GM19238 (cell line): ENCODE measurements at regions not wholly inside any gene's neighbourhood (a gene's known extent, or its start where the extent isn't known, plus 50 kb on each side); places are given as distances from the start of the nearest gene placed in this dataset.
"Not testable (repeated sequence)": the region's sequence is repeated elsewhere in the genome, so short reads cannot be mapped to it uniquely, and the experiment has no call there.

Source experiments
- DNase-seq: peaks from one replicate; pipeline ENCODE4 v3.0.0; 2011; ENCODE audit warnings: low spot score; ENCODE audit not compliant: insufficient read length

DNA sequence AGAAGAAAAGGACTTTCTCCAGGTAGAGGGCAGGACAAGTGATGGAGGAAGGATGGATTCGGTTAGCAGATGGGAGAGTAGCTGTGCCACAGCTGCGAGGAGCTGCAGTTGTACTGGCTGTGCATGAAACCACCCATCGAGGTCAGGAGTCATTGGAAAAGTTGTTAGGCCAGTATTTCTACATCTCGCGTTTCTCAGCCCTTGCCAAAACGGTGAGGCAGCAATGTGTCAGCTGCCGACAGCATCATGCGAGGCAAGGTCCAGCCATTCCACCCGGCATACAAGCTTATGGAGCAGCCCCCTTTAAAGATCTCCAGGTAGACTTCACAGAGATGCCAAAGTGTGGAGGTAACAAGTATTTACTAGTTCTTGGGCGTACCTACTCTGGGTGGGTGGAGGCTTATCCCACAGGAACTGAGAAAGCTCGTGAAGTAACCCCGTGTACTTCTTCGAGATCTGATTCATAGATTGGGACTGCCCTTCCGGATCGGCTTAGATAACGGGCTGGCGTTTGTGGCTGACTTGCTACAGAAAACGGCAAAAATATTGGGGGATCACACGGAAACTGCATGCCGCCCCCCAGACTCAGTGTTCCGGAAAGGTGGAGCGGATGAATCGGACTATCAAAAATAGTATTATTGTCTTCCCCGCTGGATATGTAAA is 105.0 kb upstream of the HMX1 start:
- DNase-seq, result not testable (repeated sequence)

DNA sequence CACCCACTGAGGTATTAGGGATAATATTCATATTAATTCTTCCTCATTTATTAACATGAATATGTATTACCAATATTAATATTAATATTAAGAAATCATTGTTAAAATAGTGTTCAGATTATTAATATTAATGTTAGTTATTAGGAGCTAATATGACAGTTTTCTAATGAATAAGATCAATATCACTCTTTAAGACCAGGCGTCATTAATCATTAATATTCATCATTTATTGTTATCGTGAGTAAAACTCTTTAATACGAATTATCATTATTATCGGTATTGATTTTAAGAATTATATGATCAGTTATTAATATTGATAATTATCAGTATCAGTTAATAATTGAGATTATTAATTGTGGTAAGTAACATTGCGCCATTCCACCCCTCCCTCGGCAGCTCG is 101.0 kb upstream of the HMX1 start:
- not testable (repeated sequence) for DNase-seq

DNA sequence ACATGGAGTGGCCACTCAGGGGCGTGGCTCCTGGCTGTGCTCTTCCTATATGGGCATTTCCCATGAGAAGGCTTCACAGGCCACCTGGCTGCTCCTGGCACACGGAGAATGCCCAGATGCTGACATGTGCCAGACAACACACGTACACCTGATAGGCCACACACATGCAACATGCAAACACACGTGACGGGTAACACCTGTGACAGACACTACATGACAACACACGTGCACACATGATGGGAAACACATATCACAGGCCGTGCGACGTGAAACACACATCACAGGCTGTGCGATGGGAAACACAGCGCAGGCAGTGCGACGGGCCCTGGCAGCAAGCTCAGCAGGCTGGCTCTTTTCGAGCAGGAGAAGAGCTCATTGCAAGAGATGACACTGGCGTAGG is 94.3 kb upstream of the HMX1 start:
- not testable (repeated sequence) for DNase-seq

DNA sequence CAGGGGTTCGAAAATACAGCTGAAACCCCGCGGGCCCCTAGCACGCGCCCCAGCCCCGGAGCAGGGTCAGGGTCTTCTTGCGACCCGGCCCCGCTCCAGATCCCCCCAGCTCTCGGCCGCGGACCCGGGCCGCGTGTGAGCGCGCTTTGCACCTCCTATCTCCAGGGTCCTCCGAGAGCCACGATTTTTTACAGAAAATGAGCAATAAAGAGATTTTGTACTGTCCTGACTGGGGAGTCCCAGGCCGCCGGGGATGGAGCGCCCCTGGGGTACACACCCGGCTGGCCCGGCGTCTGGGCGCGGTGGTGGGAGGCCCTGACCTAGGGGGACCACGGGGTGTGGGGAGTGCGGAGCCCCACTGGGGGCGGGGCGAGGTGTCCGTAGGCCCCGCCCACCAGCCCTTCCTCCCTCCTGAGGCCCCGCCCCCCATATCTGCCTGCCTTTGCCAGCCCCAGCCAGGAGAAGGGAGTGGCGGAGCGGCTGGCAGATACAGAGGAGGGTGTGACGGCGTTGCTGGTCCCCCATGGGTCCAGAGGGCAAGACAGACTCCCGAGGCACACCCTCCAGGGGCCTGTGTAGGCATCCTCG is 92.7 kb upstream of the HMX1 start:
- not testable (repeated sequence) for DNase-seq

DNA sequence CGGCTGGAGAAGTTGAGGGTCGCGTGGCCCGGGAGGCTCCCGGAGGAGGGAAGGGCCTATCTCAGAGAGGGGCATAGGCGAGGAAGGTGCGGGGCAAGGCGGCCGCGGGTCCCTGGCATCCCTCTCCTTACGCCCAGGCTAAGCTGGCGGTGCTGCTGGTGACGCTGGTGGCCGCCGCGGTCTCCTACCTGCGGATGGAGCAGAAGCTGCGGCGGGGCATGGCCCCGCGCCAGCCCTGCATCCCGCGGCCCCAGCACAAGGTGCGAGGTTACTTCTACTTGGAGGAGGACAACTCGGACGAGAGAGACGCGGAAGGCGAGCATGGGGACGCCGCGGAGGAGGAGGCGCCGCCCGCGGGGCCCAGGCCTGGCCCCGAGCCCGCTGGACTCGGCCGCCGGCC is 91.9 kb upstream of the HMX1 start:
- not testable (repeated sequence) for DNase-seq

GRCh38 chr4:8961343-8961742 is 89.7 kb upstream of the HMX1 start:
- DNase-seq, result not testable (repeated sequence)

DNA sequence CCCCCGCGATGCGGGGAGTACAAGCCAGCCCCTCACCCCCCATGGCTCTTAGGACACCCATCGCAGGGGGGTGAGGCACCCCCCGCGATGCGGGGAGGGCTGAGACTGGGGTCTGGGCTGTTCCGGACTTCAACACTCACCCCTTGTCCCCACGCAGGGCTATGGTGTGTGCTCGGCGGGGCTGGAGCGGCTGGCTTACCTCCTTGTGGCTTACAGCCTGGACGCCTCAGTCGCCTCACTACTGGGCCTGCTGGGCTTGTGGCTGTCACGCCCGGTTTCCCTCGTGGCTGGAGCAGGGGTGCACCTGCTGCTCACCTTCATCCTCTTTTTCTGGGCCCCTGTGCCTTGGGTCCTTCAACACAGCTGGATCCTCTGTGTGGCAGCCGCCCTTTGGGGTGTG is 87.8 kb upstream of the HMX1 start:
- not testable (repeated sequence) for DNase-seq

DNA sequence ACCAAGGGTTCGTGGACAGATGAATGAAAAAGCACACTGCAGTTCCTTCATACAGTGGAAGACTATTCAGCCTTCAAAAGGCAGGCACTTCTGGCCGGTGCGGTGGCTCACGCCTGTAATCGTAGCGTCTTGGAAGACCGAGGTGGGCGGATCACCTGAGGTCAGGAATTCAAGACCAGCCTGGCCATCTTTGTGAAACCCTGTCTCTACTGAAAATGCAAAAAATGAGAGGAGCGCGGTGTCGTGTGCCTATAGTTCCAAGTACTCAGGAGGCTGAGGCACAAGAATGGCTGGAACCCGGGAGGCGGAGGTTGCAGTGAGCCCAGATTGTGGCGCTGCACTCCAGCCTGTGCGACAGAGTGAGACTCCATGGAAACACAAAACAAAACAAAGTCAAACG is 82.4 kb upstream of the HMX1 start:
- DNase-seq, result not testable (repeated sequence)

DNA sequence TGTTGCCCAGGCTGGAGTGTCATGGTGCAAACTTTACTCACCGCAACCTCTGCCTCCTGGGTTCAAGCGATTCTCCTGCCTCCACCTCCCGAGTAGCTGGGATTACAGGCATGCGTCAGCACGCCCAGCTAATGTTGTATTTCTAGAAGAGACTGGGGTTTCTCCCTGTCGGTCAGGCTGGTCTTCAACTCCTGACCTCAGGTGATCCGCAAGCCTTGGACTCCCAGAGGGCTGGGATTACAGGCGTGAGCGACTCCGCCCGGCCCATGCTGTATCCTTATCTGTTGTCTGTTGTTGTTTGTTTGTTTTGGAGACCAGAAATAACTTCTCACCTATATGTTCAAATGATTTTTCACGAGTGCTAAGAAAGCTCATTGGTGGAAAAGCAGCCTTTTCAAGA is 81.2 kb upstream of the HMX1 start:
- not testable (repeated sequence) for DNase-seq

DNA sequence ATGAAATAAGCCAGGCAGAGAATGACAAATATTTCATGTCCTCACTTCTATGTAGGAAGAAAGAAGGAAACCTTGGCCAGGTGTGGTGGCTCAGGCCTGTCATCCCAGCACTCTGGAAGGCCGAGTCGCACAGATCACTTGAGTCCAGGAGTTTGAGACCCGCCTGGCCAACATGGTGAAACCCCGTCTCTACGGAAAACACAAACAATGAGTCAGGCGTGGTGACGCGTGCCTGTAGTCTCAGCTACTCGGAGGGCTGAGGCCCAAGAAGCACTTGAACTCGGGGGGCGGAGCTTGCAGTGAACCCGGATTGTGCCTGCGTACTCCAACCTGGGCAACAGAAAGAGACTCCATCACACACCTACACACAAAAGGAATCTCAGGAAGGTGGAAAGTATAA is 80.5 kb upstream of the HMX1 start:
- not testable (repeated sequence) for DNase-seq

GRCh38 chr4:8945506-8945905 is 73.9 kb upstream of the HMX1 start:
- not testable (repeated sequence) for DNase-seq

DNA sequence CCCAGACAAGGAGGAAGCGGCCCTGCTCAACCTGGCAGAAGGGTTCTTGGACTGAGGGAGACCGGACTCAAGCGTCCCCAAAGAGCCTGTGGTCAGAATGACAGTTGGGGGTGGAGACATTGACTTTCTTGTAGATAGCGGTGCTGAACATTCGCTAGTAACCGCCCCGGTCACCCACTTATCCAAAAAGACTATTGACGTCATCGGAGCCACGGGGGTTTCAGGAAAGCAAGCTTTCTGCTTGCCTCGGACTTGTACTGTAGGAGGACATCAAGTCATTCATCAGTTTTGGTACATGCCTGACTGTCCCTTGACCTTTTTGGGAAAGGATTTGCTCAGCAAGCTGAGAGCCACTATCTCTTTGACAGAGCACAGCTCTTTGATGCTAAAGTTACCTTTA is 71.7 kb upstream of the HMX1 start:
- DNase-seq, result not testable (repeated sequence)

DNA sequence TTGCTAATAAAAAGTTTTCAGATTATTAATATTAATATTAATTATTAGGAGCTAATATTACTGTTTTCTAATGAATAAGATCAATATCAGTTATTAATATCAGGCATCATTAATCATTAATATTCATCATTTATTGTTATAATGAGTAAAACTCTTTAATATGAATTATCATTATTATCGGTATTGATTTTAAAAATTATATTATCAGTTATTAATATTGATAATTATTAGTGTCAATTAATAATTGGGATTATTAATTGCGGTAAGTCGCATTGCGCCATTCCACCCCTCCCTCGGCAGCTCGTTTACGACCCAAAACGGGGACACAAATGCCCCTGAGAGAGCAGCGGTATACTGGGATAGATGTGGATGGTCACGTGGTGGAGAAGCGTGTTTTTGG is 70.4 kb upstream of the HMX1 start:
- DNase-seq, result not testable (repeated sequence)

GRCh38 chr4:8941492-8941805 is 69.8 kb upstream of the HMX1 start:
- not testable (repeated sequence) for DNase-seq

GRCh38 chr4:8940792-8941491 is 69.3 kb upstream of the HMX1 start:
- no peak for DNase-seq

DNA sequence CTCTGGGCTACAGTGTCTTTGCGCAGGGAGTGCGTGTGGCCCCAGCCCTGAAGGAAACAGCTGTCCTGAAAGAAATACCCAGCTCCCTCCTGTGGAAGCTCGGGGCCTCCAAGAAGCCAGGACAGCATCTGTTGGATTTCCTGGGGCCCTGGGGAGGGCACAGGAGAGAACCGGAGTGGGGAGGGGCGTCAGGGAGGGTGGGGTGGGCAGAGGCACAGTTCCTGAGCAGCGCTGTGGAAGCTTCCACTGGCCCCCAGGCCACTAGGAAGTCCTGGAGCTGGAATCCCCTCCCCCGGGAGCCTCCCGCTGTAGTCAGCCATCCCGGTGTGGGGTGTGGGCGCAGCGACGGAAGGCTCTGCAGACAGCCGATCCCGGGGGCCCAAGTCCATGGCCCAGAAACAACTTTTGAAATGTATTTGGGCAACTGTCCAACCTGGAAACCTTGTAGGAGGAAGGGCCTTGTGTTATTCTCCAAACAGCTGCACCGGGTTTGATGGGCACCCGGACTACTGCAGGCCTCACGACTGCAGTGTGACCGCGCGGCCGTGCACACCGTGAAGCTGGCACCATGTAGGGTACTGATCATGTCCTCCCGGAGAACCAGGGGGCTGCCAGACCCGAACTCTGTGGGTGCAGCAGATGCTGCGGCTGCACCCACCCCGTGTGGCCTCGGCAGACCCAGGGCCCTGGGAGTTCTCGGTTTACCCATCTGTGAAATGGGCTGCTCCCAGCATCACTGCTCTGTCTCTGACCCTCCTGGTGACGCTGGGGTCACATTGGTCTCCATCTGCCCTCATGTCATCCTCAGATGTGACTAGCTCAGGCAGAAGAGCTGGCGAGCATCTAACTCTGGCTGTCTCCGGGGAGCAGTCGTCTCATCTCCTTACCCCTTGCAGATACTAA is 68.5 kb upstream of the HMX1 start:
- no peak for DNase-seq

GRCh38 chr4:8939160-8939839 is 67.7 kb upstream of the HMX1 start:
- no peak for DNase-seq

DNA sequence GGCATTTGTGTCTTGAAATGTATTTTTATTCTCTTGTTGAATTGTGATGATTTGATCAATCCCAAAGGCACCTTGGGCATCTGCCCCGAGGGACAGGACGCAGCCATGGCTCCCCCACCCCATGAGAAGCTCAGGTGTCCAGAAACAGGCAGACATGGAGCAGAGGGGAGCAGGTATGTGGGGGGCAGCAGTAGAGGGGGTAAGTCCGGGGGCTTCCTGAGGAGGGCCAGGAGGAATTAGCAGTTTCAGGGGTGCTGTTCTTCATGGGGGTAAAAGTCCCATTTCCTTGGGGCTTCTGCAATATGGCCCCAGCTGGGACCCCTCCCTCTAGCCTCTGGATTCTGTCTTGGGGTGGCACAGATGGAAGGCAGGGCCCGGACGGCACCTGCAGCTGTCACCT is 67.0 kb upstream of the HMX1 start:
- DNase-seq, result no peak

DNA sequence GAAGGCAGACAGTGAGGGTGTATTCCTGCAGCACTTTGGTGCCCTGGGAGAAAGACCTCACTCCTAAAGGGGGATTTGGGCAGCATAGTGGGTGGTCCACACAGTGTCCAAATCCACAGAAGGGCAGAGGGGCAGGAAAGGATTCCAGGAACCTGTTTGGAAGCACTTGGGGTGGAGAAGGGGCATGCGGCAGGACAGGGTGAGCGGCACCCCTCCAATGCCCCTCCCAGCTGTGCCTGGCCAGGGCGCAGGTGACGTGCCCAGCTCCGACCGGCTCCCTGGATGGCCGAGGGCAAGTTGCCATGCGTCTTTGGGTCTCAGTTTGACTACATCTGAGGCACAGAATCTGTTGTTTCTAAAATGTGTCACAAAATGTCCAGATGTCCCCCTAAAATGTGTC is 66.5 kb upstream of the HMX1 start:
- no peak for DNase-seq

DNA sequence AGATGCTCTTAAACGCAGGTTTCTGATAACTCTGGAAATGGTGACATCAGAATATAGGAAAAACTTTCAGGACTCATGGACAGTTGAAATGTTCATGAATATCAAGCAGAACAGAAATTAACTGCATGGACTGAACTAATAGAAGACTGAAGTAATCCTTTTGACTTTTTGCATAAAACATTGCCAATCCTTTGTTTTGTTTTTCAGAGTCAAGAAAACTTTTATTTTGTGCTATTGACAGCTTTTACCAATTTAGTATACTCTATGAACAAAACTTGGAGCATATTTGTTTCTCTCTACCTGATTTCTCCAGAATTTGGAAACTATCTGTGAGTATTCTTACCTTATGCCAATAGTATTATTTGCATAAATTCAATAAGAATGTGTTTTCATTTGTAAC is 61.2 kb upstream of the HMX1 start:
- no peak for DNase-seq

- no peak for DNase-seq
Measured at GRCh38 chr4:8928074-8928473, 56.4 kb upstream of the HMX1 start.
